Trophoblast cell (in vitro differentiated cells and primary cell): ENCODE measurements at regions not wholly inside any gene's neighbourhood (a gene's known extent, or its start where the extent isn't known, plus 50 kb on each side); places are given as distances from the start of the nearest gene placed in this dataset.
"Not testable (repeated sequence)": the region's sequence is repeated elsewhere in the genome, so short reads cannot be mapped to it uniquely, and the experiment has no call there.

ENCODE experiments used
- DNase-seq, 2 donors: peaks; one replicate each; pipeline ENCODE4 v3.0.0-alpha.2; 2016
- H2AFZ ChIP-seq: 2 replicates; pipeline ENCODE4 v1.6.1; 2013; ENCODE audit warnings: low read length, moderate library complexity, mild to moderate bottlenecking; ENCODE audit not compliant: insufficient read depth, poor library complexity
- H2AK5ac ChIP-seq: 2 replicates; pipeline ENCODE4 v1.6.1; 2013; ENCODE audit warnings: mild to moderate bottlenecking, low read length
- H2BK120ac ChIP-seq: 2 replicates; pipeline ENCODE4 v1.6.1; 2013; ENCODE audit warnings: low read length, mild to moderate bottlenecking, moderate library complexity; ENCODE audit not compliant: insufficient read depth, poor library complexity
- H2BK12ac ChIP-seq: 2 replicates; pipeline ENCODE4 v1.6.1; 2013; ENCODE audit warnings: mild to moderate bottlenecking, low read length, moderate library complexity
- H2BK5ac ChIP-seq: 2 replicates; pipeline ENCODE4 v1.6.1; 2013; ENCODE audit warnings: low read length, low read depth, moderate library complexity, mild to moderate bottlenecking; ENCODE audit not compliant: poor library complexity
- H3K14ac ChIP-seq: 2 replicates; pipeline ENCODE4 v1.6.1; 2013; ENCODE audit warnings: mild to moderate bottlenecking, low read length
- H3K18ac ChIP-seq: 2 replicates; pipeline ENCODE4 v1.6.1; 2013; ENCODE audit warnings: mild to moderate bottlenecking, low read length
- H3K23ac ChIP-seq: 2 replicates; pipeline ENCODE4 v1.6.1; 2013; ENCODE audit warnings: low read length
- H3K27ac ChIP-seq: 2 replicates; pipeline ENCODE4 v1.5.1; 2013; ENCODE audit warnings: low read depth, mild to moderate bottlenecking, inconsistent platforms, low read length, moderate library complexity
- H3K27me3 ChIP-seq: 2 replicates; pipeline ENCODE4 v1.6.1; 2013; ENCODE audit warnings: inconsistent platforms, mild to moderate bottlenecking, low read length, moderate library complexity; ENCODE audit not compliant: insufficient read depth
- H3K36me3 ChIP-seq, 2 experiments: 1 replicate in 1 of 2; 2 replicates in 1 of 2; pipeline ENCODE4 v1.6.1; 2013; ENCODE audit warnings: low read length in 2 of 2, mild to moderate bottlenecking in 2 of 2, moderate library complexity in 1 of 2; ENCODE audit not compliant: insufficient read depth in 2 of 2, control insufficient read depth in 1 of 2
- H3K4ac ChIP-seq: 2 replicates; pipeline ENCODE4 v1.6.1; 2013; ENCODE audit warnings: low read depth, mild to moderate bottlenecking, low read length, moderate library complexity
- H3K4me1 ChIP-seq, 2 experiments: 1 replicate in 1 of 2; 2 replicates in 1 of 2; pipeline ENCODE4 v1.6.1; 2013; ENCODE audit warnings: low read length in 2 of 2, mild to moderate bottlenecking in 2 of 2, moderate library complexity in 1 of 2; ENCODE audit not compliant: insufficient read depth in 2 of 2, control insufficient read depth in 1 of 2
- H3K4me2 ChIP-seq: 2 replicates; pipeline ENCODE4 v1.6.1; 2013; ENCODE audit warnings: inconsistent platforms, mild to moderate bottlenecking, low read length, moderate library complexity
- H3K4me3 ChIP-seq: 2 replicates; pipeline ENCODE4 v1.5.1; 2013; ENCODE audit warnings: mild to moderate bottlenecking, low read depth, low read length, inconsistent platforms
- H3K79me1 ChIP-seq: one replicate; pipeline ENCODE4 v1.6.1; 2013; ENCODE audit warnings: low read length
- H3K79me2 ChIP-seq: 2 replicates; pipeline ENCODE4 v1.6.1; 2013; ENCODE audit warnings: low read length, mild to moderate bottlenecking; ENCODE audit not compliant: control insufficient read depth, insufficient read depth, poor library complexity
- H3K9ac ChIP-seq: 2 replicates; pipeline ENCODE4 v1.6.1; 2013; ENCODE audit warnings: mild to moderate bottlenecking, low read length
- H3K9me3 ChIP-seq: 2 replicates; pipeline ENCODE4 v1.6.1; 2013; ENCODE audit warnings: low read depth, mild to moderate bottlenecking, control low read depth, inconsistent platforms, low read length; ENCODE audit not compliant: insufficient read depth
- H4K12ac ChIP-seq: 2 replicates; pipeline ENCODE4 v1.6.1; 2013; ENCODE audit warnings: low read depth, mild to moderate bottlenecking, low read length, moderate library complexity
- H4K8ac ChIP-seq: 2 replicates; pipeline ENCODE4 v1.6.1; 2013; ENCODE audit warnings: low read depth, mild to moderate bottlenecking, low read length, moderate library complexity
- H4K91ac ChIP-seq: one replicate; pipeline ENCODE4 v1.6.1; 2013; ENCODE audit warnings: low read depth, mild to moderate bottlenecking, low read length, moderate library complexity
- WGBS: extraction: QIAGEN DNeasy Blood & Tissue Kit; methylation state at CpG from one replicate; pipeline ENCODE4 v1.1.7; 2013; ENCODE audit warnings: missing lambda C conversion rate; ENCODE audit not compliant: insufficient read length, insufficient coverage; ENCODE audit errors: extremely low coverage; 5-methylcytosine and 5-hydroxymethylcytosine counted together

GRCh38 chr11:23220086-23220485 lies 359.8 kb upstream of the CCDC179 start:
- H3K14ac ChIP-seq, H3K27me3 ChIP-seq, H3K4me2 ChIP-seq, H4K12ac ChIP-seq, H4K8ac ChIP-seq, H3K18ac ChIP-seq, H3K23ac ChIP-seq, H3K9me3 ChIP-seq, H2BK12ac ChIP-seq, H4K91ac ChIP-seq, H3K27ac ChIP-seq, H3K4me3 ChIP-seq, H3K36me3 ChIP-seq, H2BK5ac ChIP-seq, H3K79me2 ChIP-seq, H2AK5ac ChIP-seq, H3K9ac ChIP-seq, H2AFZ ChIP-seq, H3K4ac ChIP-seq, DNase-seq, H3K79me1 ChIP-seq, H3K4me1 ChIP-seq, H2BK120ac ChIP-seq: not testable (repeated sequence)
- WGBS, result no CpG with 5 or more reads among the region's 3 CpGs

GRCh38 chr11:23221366-23221765 lies 361.1 kb upstream of the CCDC179 start:
- Histone ChIP-seq H3K79me2 (no peaks in the 10 kb centered on the region), H3K4me3 (no peak overlapping the region), H3K9ac (no peak overlapping the region), H3K27ac (no peak overlapping the region), H3K14ac (no peak overlapping the region), H3K9me3 (no peaks in the 10 kb centered on the region), H3K4me1 (no peaks in the 10 kb centered on the region), H2AFZ (no peak overlapping the region), H2AK5ac (no peak overlapping the region), H4K12ac (no peak overlapping the region), H3K36me3 (no peaks in the 10 kb centered on the region), H3K23ac (no peak overlapping the region), H3K79me1 (no peaks in the 10 kb centered on the region), H3K4ac (no peak overlapping the region), H2BK5ac (no peak overlapping the region), H2BK12ac (no peak overlapping the region), H3K4me2 (no peak overlapping the region), H4K91ac (no peak overlapping the region), H3K27me3 (no peaks in the 10 kb centered on the region), H3K18ac (no peak overlapping the region), H2BK120ac (no peak overlapping the region), H4K8ac (no peak overlapping the region)
- no peak for DNase-seq

GRCh38 chr11:23226331-23227077 lies 366.2 kb upstream of the CCDC179 start:
- no peak overlapping the region for H3K9ac ChIP-seq

DNA sequence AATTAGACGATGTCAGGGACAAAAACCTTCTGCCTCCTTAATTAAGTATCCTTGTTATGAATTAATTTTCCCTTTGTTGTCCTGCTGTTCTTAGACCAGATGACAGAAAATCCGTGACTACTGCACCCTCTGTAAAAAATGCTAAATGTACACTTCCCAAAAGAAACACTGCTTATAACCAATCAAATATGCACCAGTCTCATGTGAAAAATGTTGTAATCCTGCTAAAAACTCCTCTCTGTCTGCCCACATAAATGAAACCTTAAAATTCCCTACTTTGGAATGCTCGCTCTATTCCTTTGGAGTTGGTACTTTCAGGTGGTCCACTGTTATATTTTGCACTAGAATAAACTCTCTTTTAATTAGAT lies 366.8 kb upstream of the CCDC179 start:
- no peak overlapping the region for H3K4ac ChIP-seq
- no peak overlapping the region for H3K4me2 ChIP-seq
- no peaks in the 10 kb centered on the region for H3K36me3 ChIP-seq
- H2BK120ac ChIP-seq, result no peak overlapping the region
- H2AFZ ChIP-seq, result no peak overlapping the region
- no peak overlapping the region for H3K27ac ChIP-seq
- no CpG with 5 or more reads among the region's 3 CpGs for WGBS
- H3K4me1 ChIP-seq, result no peaks in the 10 kb centered on the region
- H3K18ac ChIP-seq, result no peak overlapping the region
- no peak overlapping the region for H4K8ac ChIP-seq
- H2AK5ac ChIP-seq, result no peak overlapping the region
- H3K14ac ChIP-seq, result no peak overlapping the region
- H3K4me3 ChIP-seq, result no peak overlapping the region
- no peak overlapping the region for H4K91ac ChIP-seq
- no peak overlapping the region for H2BK5ac ChIP-seq
- no peaks in the 10 kb centered on the region for H3K27me3 ChIP-seq
- no peaks in the 10 kb centered on the region for H3K9me3 ChIP-seq
- H4K12ac ChIP-seq, result no peak overlapping the region
- H3K79me2 ChIP-seq, result no peaks in the 10 kb centered on the region
- no peak for DNase-seq
- H2BK12ac ChIP-seq, result no peak overlapping the region
- no peak overlapping the region for H3K23ac ChIP-seq
- H3K79me1 ChIP-seq, result no peaks in the 10 kb centered on the region
- H3K9ac ChIP-seq, result no peak overlapping the region

More at GRCh38 chr11:23226331-23227077, 366.2 kb upstream of the CCDC179 start:
- Histone ChIP-seq H4K91ac (no peak overlapping the region), H3K79me2 (no peaks in the 10 kb centered on the region), H4K12ac (no peak overlapping the region), H2AK5ac (no peak overlapping the region), H3K79me1 (no peaks in the 10 kb centered on the region), H3K27me3 (no peaks in the 10 kb centered on the region), H3K4me2 (no peak overlapping the region), H3K9me3 (no peaks in the 10 kb centered on the region), H2BK5ac (no peak overlapping the region), H2BK12ac (no peak overlapping the region), H3K4me1 (no peaks in the 10 kb centered on the region), H3K27ac (no peak overlapping the region), H3K4ac (no peak overlapping the region), H3K18ac (no peak overlapping the region), H3K14ac (no peak overlapping the region), H2AFZ (no peak overlapping the region), H4K8ac (no peak overlapping the region), H2BK120ac (no peak overlapping the region), H3K36me3 (no peaks in the 10 kb centered on the region), H3K23ac (no peak overlapping the region), H3K4me3 (no peak overlapping the region)
- no CpG with 5 or more reads among the region's 5 CpGs for WGBS
- DNase-seq, result no peak
